H1 (cell line): ENCODE measurements at regions not wholly inside any gene's neighbourhood (a gene's known extent, or its start where the extent isn't known, plus 50 kb on each side); places are given as distances from the start of the nearest gene placed in this dataset.

Experiments
- CTCF ChIA-PET: fragments of 300-600 bp; sonication (Branson Sonifier 250); formaldehyde crosslinking; loops from one replicate; lab custom pipeline; 2021; ENCODE audit not compliant: partially characterized antibody; lab: Charles Lee
- POLR2A ChIA-PET: fragments of 300-600 bp; sonication (Branson Sonifier 250); formaldehyde crosslinking; loops from one replicate; lab custom pipeline; 2021; ENCODE audit warnings: inconsistent platforms; ENCODE audit not compliant: partially characterized antibody; lab: Charles Lee
- DNase-seq, 2 experiments: peaks; one replicate each; pipeline versions ENCODE4 v3.0.0 to v3.0.0-alpha.2; 2010 to 2022; ENCODE audit warnings: low spot score in 2 of 2, low read depth in 1 of 2, mixed read lengths in 1 of 2
- FAIRE-seq: peaks from 2 replicates; lab custom pipeline; 2011; peaks lifted over from hg19 to GRCh38; lab: Jason Lieb, UNC
- H2AFZ ChIP-seq: 2 replicates; pipeline ENCODE4 v1.8.1; 2012; ENCODE audit warnings: low read length, inconsistent platforms
- H2AK5ac ChIP-seq: 2 replicates; pipeline ENCODE4 v1.6.1; 2013; ENCODE audit warnings: low read depth, low read length
- H2BK120ac ChIP-seq: replicated peaks from 2 replicates; pipeline ENCODE3; 2013; ENCODE audit warnings: low read depth, low read length, inconsistent platforms
- H2BK12ac ChIP-seq: 2 replicates; pipeline ENCODE4 v1.6.1; 2013; ENCODE audit warnings: low read depth, low read length
- H2BK15ac ChIP-seq: 2 replicates; pipeline ENCODE4 v1.6.1; 2013; ENCODE audit warnings: low read length
- H2BK20ac ChIP-seq: 2 replicates; pipeline ENCODE4 v1.6.1; 2013; ENCODE audit warnings: low read length
- H2BK5ac ChIP-seq: 2 replicates; pipeline ENCODE4 v1.6.1; 2013; ENCODE audit warnings: low read depth, low read length
- H3K14ac ChIP-seq: 2 replicates; pipeline ENCODE4 v1.6.1; 2013; ENCODE audit warnings: inconsistent platforms; ENCODE audit not compliant: insufficient read length
- H3K18ac ChIP-seq: 2 replicates; pipeline ENCODE4 v1.6.1; 2013; ENCODE audit warnings: low read length; ENCODE audit errors: extremely low read depth
- H3K23ac ChIP-seq: 2 replicates; pipeline ENCODE4 v1.6.1; 2013; ENCODE audit warnings: inconsistent platforms; ENCODE audit not compliant: insufficient read length
- H3K23me2 ChIP-seq: 2 replicates; pipeline ENCODE4 v1.6.1; 2013; ENCODE audit warnings: low read depth, low read length
- H3K27ac ChIP-seq: 2 replicates; pipeline ENCODE4 v1.6.1; 2011; ENCODE audit warnings: low read depth, low read length, inconsistent platforms
- H3K27me3 ChIP-seq, 4 experiments: replicated peaks in 1 of 4; 1 replicate in 1 of 4; 2 replicates in 3 of 4; pipeline versions ENCODE4 v1.6.1 to v1.8.1; 2011 to 2013; ENCODE audit warnings: low read length in 3 of 4, mild to moderate bottlenecking in 3 of 4, inconsistent platforms in 2 of 4, mixed read lengths in 2 of 4, moderate library complexity in 1 of 4; ENCODE audit not compliant: control insufficient read depth in 3 of 4, insufficient read depth in 3 of 4; ENCODE audit errors: extremely low read depth in 1 of 4
- H3K36me3 ChIP-seq, 4 experiments: 2 replicates each; pipeline versions ENCODE4 v1.6.1 to v1.8.1; 2011 to 2013; ENCODE audit warnings: mild to moderate bottlenecking in 4 of 4, low read length in 3 of 4, moderate library complexity in 2 of 4, control low read depth in 1 of 4, inconsistent platforms in 1 of 4; ENCODE audit not compliant: insufficient read depth in 4 of 4, control insufficient read depth in 2 of 4
- H3K4ac ChIP-seq: replicated peaks from 2 replicates; pipeline ENCODE3; 2013; ENCODE audit warnings: low read length, low read depth, mixed read lengths, inconsistent platforms; ENCODE audit not compliant: insufficient read length
- H3K4me1 ChIP-seq, 4 experiments: replicated peaks in 1 of 4; 1 replicate in 1 of 4; 2 replicates in 3 of 4; pipeline versions ENCODE4 v1.6.1 to v1.8.1; 2011 to 2013; ENCODE audit warnings: low read length in 3 of 4, inconsistent platforms in 2 of 4, mixed read lengths in 1 of 4; ENCODE audit not compliant: insufficient read depth in 4 of 4, control insufficient read depth in 3 of 4
- H3K4me2 ChIP-seq, 2 experiments: 2 replicates each; pipeline versions ENCODE4 v1.6.1 to v1.8.1; 2011 to 2013; ENCODE audit warnings: low read depth in 2 of 2, low read length in 2 of 2, control low read depth in 1 of 2, inconsistent platforms in 1 of 2, mild to moderate bottlenecking in 1 of 2; ENCODE audit not compliant: insufficient read depth in 1 of 2
- H3K4me3 ChIP-seq, 4 experiments: fragments of 200-600, 300-600 bp in 1 of 4; sonication (generic), shearing (Covaris generic), sonication (Bioruptor Twin) in 1 of 4; 2 replicates each; pipeline versions ENCODE4 v1.5.1 to v1.8.1; 2011 to 2016; ENCODE audit warnings: low read length in 4 of 4, low read depth in 3 of 4, control low read depth in 2 of 4, inconsistent platforms in 2 of 4, mild to moderate bottlenecking in 2 of 4, mixed read lengths in 1 of 4, moderate library complexity in 1 of 4; ENCODE audit not compliant: insufficient read depth in 2 of 4; ENCODE audit errors: extremely low read depth in 1 of 4
- H3K56ac ChIP-seq: replicated peaks from 2 replicates; pipeline ENCODE3; 2013; ENCODE audit warnings: low read depth, mild to moderate bottlenecking, mixed read lengths, low read length, inconsistent platforms; ENCODE audit not compliant: insufficient read length
- H3K79me1 ChIP-seq: 2 replicates; pipeline ENCODE4 v1.6.1; 2013; ENCODE audit warnings: low read depth, low read length, control low read depth
- H3K79me2 ChIP-seq, 2 experiments: 2 replicates each; pipeline versions ENCODE4 v1.6.1 to v1.8.1; 2012 to 2013; ENCODE audit warnings: low read length in 2 of 2, mild to moderate bottlenecking in 2 of 2, inconsistent platforms in 1 of 2; ENCODE audit not compliant: insufficient read depth in 2 of 2, control insufficient read depth in 1 of 2
- H3K9ac ChIP-seq, 4 experiments: replicated peaks in 1 of 4; 1 replicate in 1 of 4; 2 replicates in 3 of 4; pipeline versions ENCODE4 v1.6.1 to v1.8.1; 2011 to 2013; ENCODE audit warnings: low read depth in 3 of 4, low read length in 3 of 4, control low read depth in 2 of 4, mild to moderate bottlenecking in 2 of 4, moderate library complexity in 2 of 4, inconsistent platforms in 1 of 4; ENCODE audit errors: extremely low read depth in 1 of 4
- H3K9me3 ChIP-seq, 2 experiments: 2 replicates each; pipeline versions ENCODE4 v1.6.1 to v1.8.1; 2012 to 2013; ENCODE audit warnings: mild to moderate bottlenecking in 2 of 2, moderate library complexity in 2 of 2, control low read depth in 1 of 2, inconsistent platforms in 1 of 2, low read depth in 1 of 2, low read length in 1 of 2, mixed read lengths in 1 of 2; ENCODE audit not compliant: insufficient read depth in 2 of 2
- H4K20me1 ChIP-seq, 2 experiments: replicated peaks in 1 of 2; 2 replicates each; pipeline versions ENCODE3 to v1.8.1; 2011 to 2013; ENCODE audit warnings: inconsistent platforms in 2 of 2, low read length in 2 of 2, mild to moderate bottlenecking in 1 of 2; ENCODE audit not compliant: insufficient read depth in 2 of 2, control insufficient read depth in 1 of 2
- H4K5ac ChIP-seq: 2 replicates; pipeline ENCODE4 v1.6.1; 2013; ENCODE audit warnings: low read length, low read depth, mixed read lengths, inconsistent platforms; ENCODE audit not compliant: insufficient read length
- H4K8ac ChIP-seq: 2 replicates; pipeline ENCODE4 v1.8.0; 2013; ENCODE audit warnings: mild to moderate bottlenecking, moderate library complexity, low read length, inconsistent platforms; ENCODE audit not compliant: insufficient read depth; ENCODE audit errors: extremely low read depth
- H4K91ac ChIP-seq: replicated peaks from 2 replicates; pipeline ENCODE3; 2013; ENCODE audit warnings: low read length, mixed read lengths, inconsistent platforms; ENCODE audit not compliant: insufficient read length
- ATF3 ChIP-seq: IDR thresholded peaks from 2 replicates; pipeline ENCODE4 v1.6.1; 2011; ENCODE audit warnings: low read depth, mild to moderate bottlenecking, low read length; ENCODE audit not compliant: insufficient read depth
- BCL11A ChIP-seq, 2 experiments: IDR thresholded peaks; one replicate each; pipeline ENCODE4 v1.6.1; 2011; ENCODE audit warnings: low read depth in 2 of 2, low read length in 2 of 2, mild to moderate bottlenecking in 2 of 2
- CHD2 ChIP-seq: IDR thresholded peaks from 2 replicates; pipeline ENCODE4 v1.6.1; 2012; ENCODE audit warnings: low read length, improper control_type of control experiment
- CTBP2 ChIP-seq: IDR thresholded peaks from 2 replicates; pipeline ENCODE4 v1.7.0; 2011; ENCODE audit warnings: borderline replicate concordance, mild to moderate bottlenecking, moderate library complexity, mixed read lengths, low read length; ENCODE audit not compliant: insufficient read depth, insufficient read length
- HDAC2 ChIP-seq, 2 experiments: fragments of 300-600 bp in 1 of 2; sonication (generic) in 1 of 2; IDR thresholded peaks; 2 replicates each; pipeline ENCODE4 v1.6.1; 2011 to 2012; ENCODE audit warnings: low read depth in 2 of 2, low read length in 2 of 2, mild to moderate bottlenecking in 2 of 2, moderate library complexity in 2 of 2, borderline replicate concordance in 1 of 2, inconsistent platforms in 1 of 2
- JUN ChIP-seq: IDR thresholded peaks from 2 replicates; pipeline ENCODE4 v1.6.1; 2011; ENCODE audit warnings: low read depth, mild to moderate bottlenecking, improper control_type of control experiment, low read length
- KDM1A ChIP-seq: fragments of 200-600, 300-600 bp; sonication (generic); IDR thresholded peaks from 2 replicates; pipeline ENCODE4 v1.7.1; 2016; ENCODE audit warnings: mild to moderate bottlenecking, low read length, borderline replicate concordance
- MAFK ChIP-seq: IDR thresholded peaks from 2 replicates; pipeline ENCODE4 v1.6.1; 2012; ENCODE audit warnings: low read depth, mild to moderate bottlenecking, improper control_type of control experiment, low read length
- POU5F1 ChIP-seq: IDR thresholded peaks from 2 replicates; pipeline ENCODE4 v1.6.1; 2011; ENCODE audit warnings: low read depth, mild to moderate bottlenecking, low read length, moderate library complexity
- RNF2 ChIP-seq: fragments of 200-900, 300-1000 bp; sonication (generic); IDR thresholded peaks from 2 replicates; pipeline ENCODE4 v1.7.1; 2016; ENCODE audit warnings: borderline replicate concordance, low read depth, mild to moderate bottlenecking, antibody characterized with exemption, low read length; ENCODE audit not compliant: poor library complexity, severe bottlenecking; ENCODE audit errors: missing control alignments
- SAP30 ChIP-seq: fragments of 300-600 bp; sonication (generic); IDR thresholded peaks from 2 replicates; pipeline ENCODE4 v1.7.1; 2012; ENCODE audit warnings: low read length, moderate library complexity, mild to moderate bottlenecking, inconsistent platforms; ENCODE audit not compliant: insufficient read depth, insufficient replicate concordance
- SRF ChIP-seq: IDR thresholded peaks from 2 replicates; pipeline ENCODE4 v1.6.1; 2011; ENCODE audit warnings: mild to moderate bottlenecking, low read depth, low read length, moderate library complexity
- YY1 ChIP-seq: IDR thresholded peaks from 2 replicates; pipeline ENCODE4 v1.6.1; 2011; ENCODE audit warnings: low read depth, mild to moderate bottlenecking, low read length
- WGBS, 2 experiments: shearing (Covaris generic) in 1 of 2; methylation state at CpG; one replicate each; pipeline versions ENCODE4 v1.1.6 to v1.1.7; 2013 to 2015; ENCODE audit warnings: low lambda C conversion rate in 2 of 2, mixed read lengths in 2 of 2, inconsistent platforms in 1 of 2, low coverage in 1 of 2, missing lambda C conversion rate in 1 of 2; ENCODE audit not compliant: insufficient replicate concordance in 2 of 2, insufficient coverage in 1 of 2, insufficient read length in 1 of 2; ENCODE audit errors: extremely low coverage in 1 of 2, missing lambda C conversion rate in 1 of 2; 5-methylcytosine and 5-hydroxymethylcytosine counted together

- no peak overlapping the region for H4K91ac ChIP-seq
- no peak overlapping the region for H3K23ac ChIP-seq
- H3K27me3 ChIP-seq: no peaks in the 10 kb centered on the region
- H2AFZ ChIP-seq: no peak overlapping the region
- H2BK5ac ChIP-seq: no peak overlapping the region
- H2AK5ac ChIP-seq: no peak overlapping the region
- H3K4me2 ChIP-seq: no peak overlapping the region
- 81% methylated on average over 3 of the region's 3 CpGs; no CpG with 5 or more reads in 1 of the 2 experiments for WGBS, 2 experiments
- no peaks in the 10 kb centered on the region for H4K20me1 ChIP-seq
- H3K9ac ChIP-seq: no peak overlapping the region
- no peak for FAIRE-seq
- no peak overlapping the region for H4K8ac ChIP-seq
- no peak for TF ChIP-seq JUN
- no peak for TF ChIP-seq YY1
- no peak for TF ChIP-seq KDM1A
- TF ChIP-seq MAFK: no peak
- TF ChIP-seq BCL11A (IDR thresholded peaks at IDR 0.05; ENCODE audit: low read depth in 2 of 2, low read length in 2 of 2): no peak
- TF ChIP-seq POU5F1: no peak
- no peak for TF ChIP-seq RNF2
- TF ChIP-seq SAP30: no peak
- TF ChIP-seq CTBP2: no peak
- TF ChIP-seq SRF: no peak
- no peak for TF ChIP-seq HDAC2 (IDR thresholded peaks at IDR 0.05; ENCODE audit: borderline replicate concordance in 1 of 2, low read depth in 2 of 2, low read length in 2 of 2)
- TF ChIP-seq CHD2: no peak
- TF ChIP-seq ATF3: no peak
- TF ChIP-seq, all 59 proteins: peak for 0
- Histone ChIP-seq H2BK120ac (no peak overlapping the region), H3K79me2 (no peaks in the 10 kb centered on the region), H3K56ac (no peak overlapping the region), H3K36me3 (no peaks in the 10 kb centered on the region), H3K4ac (no peak overlapping the region), H2BK20ac (no peak overlapping the region), H3K27ac (no peak overlapping the region), H3K23me2 (no peaks in the 10 kb centered on the region), H3K79me1 (no peaks in the 10 kb centered on the region), H4K5ac (no peak overlapping the region), H2BK15ac (no peak overlapping the region), H2BK12ac (no peak overlapping the region), H3K4me3 (no peak overlapping the region), H3K4me1 (no peaks in the 10 kb centered on the region), H3K14ac (no peak overlapping the region), H3K18ac (no peak overlapping the region), H3K9me3 (no peaks in the 10 kb centered on the region)
- no peak for DNase-seq
- ChIA-PET POLR2A (no interaction called here), CTCF (interaction anchor here (0.5 to 1.0 kb wide), 4 partner anchors 27 to 931 kb away, joined by 3 to 5 read pairs (median 4); no protein-coding TSS in a partner anchor)
These were observed 75.2 kb upstream of the DHX40 start for GRCh38 chr17:59490216-59490615.
